ENCODE measurements at regions not wholly inside any gene's neighbourhood (a gene's known extent, or its start where the extent isn't known, plus 50 kb on each side); places are given as distances from the start of the nearest gene placed in this dataset.

DNA sequence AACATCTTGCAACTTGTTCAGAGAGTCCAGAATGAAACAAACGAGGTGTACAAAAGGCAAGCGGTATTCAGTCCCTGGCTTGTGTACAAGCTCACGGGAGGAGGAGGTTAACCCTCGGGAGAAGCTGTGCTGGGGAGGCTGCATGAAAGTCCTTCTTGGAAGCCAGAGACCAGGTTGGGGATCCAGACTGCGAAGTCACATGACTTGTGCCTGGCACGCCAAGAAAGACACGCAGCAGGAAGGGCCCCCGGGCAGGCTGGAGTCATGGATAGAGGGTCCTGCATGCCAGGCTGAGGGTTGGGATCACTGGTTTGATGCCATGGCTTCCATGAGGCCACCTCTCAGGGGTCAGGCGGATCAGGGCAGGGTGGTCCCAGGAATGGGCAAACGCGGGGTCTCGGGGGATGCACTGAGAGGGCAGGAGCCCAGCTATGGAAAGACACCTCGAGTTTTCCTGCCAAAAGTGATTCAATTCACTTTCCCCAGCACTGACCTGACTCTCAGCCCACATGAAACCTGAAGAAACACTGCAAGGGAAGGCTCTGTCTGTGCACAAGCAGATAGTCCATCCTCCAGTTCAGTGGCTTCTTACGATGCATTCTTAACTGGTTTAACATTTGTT is 79.4 kb downstream of the DLL1 start:
- dilution Hi-C loops (cut with MboI; ENCODE audit: extremely low pct_ligation_motif_present, low sequenced_read_pairs) = no loop called here
- no peaks in the 10 kb centered on the region for H3K9me3 ChIP-seq (replicated peaks; ENCODE audit: control insufficient read depth, insufficient read depth, low read length)
- H3K4me2 ChIP-seq (ENCODE audit: insufficient read depth, low read length) = no peak overlapping the region
- TF ChIP-seq POLR2AphosphoS5 (IDR thresholded peaks at IDR 0.05; ENCODE audit: insufficient read depth, low read depth, low read length) (no peak), JUN (IDR thresholded peaks at IDR 0.05; ENCODE audit: borderline replicate concordance, insufficient read depth, insufficient read length, low read depth) (no peak), FOS (IDR thresholded peaks at IDR 0.05; ENCODE audit: borderline replicate concordance, insufficient read depth, low read length) (no peak)
- TF ChIP-seq, protein P1, sequence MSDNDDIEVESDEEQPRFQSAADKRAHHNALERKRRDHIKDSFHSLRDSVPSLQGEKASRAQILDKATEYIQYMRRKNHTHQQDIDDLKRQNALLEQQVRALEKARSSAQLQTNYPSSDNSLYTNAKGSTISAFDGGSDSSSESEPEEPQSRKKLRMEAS (IDR thresholded peaks at IDR 0.05; ENCODE audit: insufficient read depth, insufficient read length) = no peak
- ChIA-PET POLR2A (no interaction called here), CTCF (no interaction called here)
- H3K4me3 ChIP-seq (replicated peaks in 1 of 3; ENCODE audit: insufficient read depth in 1 of 3, low read depth in 1 of 3, low read length in 3 of 3) = no peak overlapping the region
- no peak overlapping the region for H2AFZ ChIP-seq (ENCODE audit: low read depth, low read length)
- DNase-seq (ENCODE audit: low read depth, low spot score) (no peak), FAIRE-seq (no peak)
- BruUV-seq (replicated peaks) = no TSS peak
- H3K36me3 ChIP-seq (ENCODE audit: control insufficient read depth in 2 of 2, extremely low read depth in 1 of 2, insufficient read depth in 2 of 2, low read length in 2 of 2) = no peaks in the 10 kb centered on the region
- no peaks in the 10 kb centered on the region for H3K79me2 ChIP-seq (ENCODE audit: control insufficient read depth, insufficient read depth, low read length)
- H3K9me1 ChIP-seq (replicated peaks; ENCODE audit: control insufficient read depth, extremely low read depth, insufficient read depth, low read length) = no peaks in the 10 kb centered on the region
- no peaks in the 10 kb centered on the region for H3K27me3 ChIP-seq (ENCODE audit: control insufficient read depth in 2 of 2, insufficient read depth in 2 of 2, low read length in 2 of 2)
- H3K9ac ChIP-seq (replicated peaks; ENCODE audit: extremely low read depth, insufficient read depth, low read length) = no peak overlapping the region
- no peaks in the 10 kb centered on the region for H4K20me1 ChIP-seq (replicated peaks; ENCODE audit: control insufficient read depth, extremely low read depth, insufficient read depth, low read length)
- no peak overlapping the region for H3K27ac ChIP-seq (ENCODE audit: insufficient read depth, low read depth, low read length)
- intact Hi-C loops (cut with micrococcal nuclease) = no loop called here
- no peaks in the 10 kb centered on the region for H3K4me1 ChIP-seq (ENCODE audit: control insufficient read depth, extremely low read depth, insufficient read depth, low read length)

- Histone ChIP-seq H3K4me3 (replicated peaks in 1 of 3; ENCODE audit: insufficient read depth in 1 of 3, low read depth in 1 of 3, low read length in 3 of 3) (no peak overlapping the region), H3K79me2 (ENCODE audit: control insufficient read depth, insufficient read depth, low read length) (no peaks in the 10 kb centered on the region), H3K27ac (ENCODE audit: insufficient read depth, low read depth, low read length) (no peak overlapping the region), H3K9ac (replicated peaks; ENCODE audit: extremely low read depth, insufficient read depth, low read length) (no peak overlapping the region), H3K4me1 (ENCODE audit: control insufficient read depth, extremely low read depth, insufficient read depth, low read length) (no peaks in the 10 kb centered on the region), H3K9me3 (replicated peaks; ENCODE audit: control insufficient read depth, insufficient read depth, low read length) (no peaks in the 10 kb centered on the region), H4K20me1 (replicated peaks; ENCODE audit: control insufficient read depth, extremely low read depth, insufficient read depth, low read length) (no peaks in the 10 kb centered on the region), H3K4me2 (ENCODE audit: insufficient read depth, low read length) (no peak overlapping the region), H3K36me3 (ENCODE audit: control insufficient read depth in 2 of 2, extremely low read depth in 1 of 2, insufficient read depth in 2 of 2, low read length in 2 of 2) (no peaks in the 10 kb centered on the region), H3K27me3 (ENCODE audit: control insufficient read depth in 2 of 2, insufficient read depth in 2 of 2, low read length in 2 of 2) (no peaks in the 10 kb centered on the region), H2AFZ (ENCODE audit: low read depth, low read length) (no peak overlapping the region), H3K9me1 (replicated peaks; ENCODE audit: control insufficient read depth, extremely low read depth, insufficient read depth, low read length) (no peaks in the 10 kb centered on the region)
- TF ChIP-seq GATA2 (IDR thresholded peaks at IDR 0.05; ENCODE audit: insufficient read depth, insufficient read length, low read depth, low read length) (no peak), POLR2AphosphoS5 (IDR thresholded peaks at IDR 0.05; ENCODE audit: insufficient read depth, low read depth, low read length) (no peak), JUN (IDR thresholded peaks at IDR 0.05; ENCODE audit: borderline replicate concordance, insufficient read depth, insufficient read length, low read depth) (no peak), FOS (IDR thresholded peaks at IDR 0.05; ENCODE audit: borderline replicate concordance, insufficient read depth, low read length) (no peak), CTCF (IDR thresholded peaks at IDR 0.05; ENCODE audit: extremely low read depth in 1 of 2, insufficient read depth in 1 of 2, low read depth in 1 of 2, low read length in 2 of 2) (no peak), MYC (IDR thresholded peaks at IDR 0.05; ENCODE audit: low read depth, low read length) (no peak), EZH2 (IDR thresholded peaks at IDR 0.05; ENCODE audit: borderline replicate concordance, low read depth, low read length, severe bottlenecking) (no peak), POLR2A (IDR thresholded peaks at IDR 0.05; ENCODE audit: low read depth, low read length) (no peak)
- TF ChIP-seq, protein P1 (IDR thresholded peaks at IDR 0.05; ENCODE audit: insufficient read depth, insufficient read length) = no peak
- CTCF ChIA-PET = no interaction called here
- BruUV-seq (replicated peaks) = no TSS peak
- no peak for FAIRE-seq
- dilution Hi-C loops (cut with MboI; ENCODE audit: extremely low pct_ligation_motif_present, low sequenced_read_pairs) = no loop called here
- intact Hi-C loops (cut with micrococcal nuclease) = no loop called here
- POLR2A ChIA-PET = no interaction called here
- no peak for DNase-seq (ENCODE audit: low read depth, low spot score)
Observed at GRCh38 chr6:170210651-170211403, 80.1 kb downstream of the DLL1 start.
